GM13976 (cell line): ENCODE measurements at regions not wholly inside any gene's neighbourhood (a gene's known extent, or its start where the extent isn't known, plus 50 kb on each side); places are given as distances from the start of the nearest gene placed in this dataset.

Source experiments
- DNase-seq: peaks from one replicate; pipeline ENCODE4 v3.0.0; 2012; ENCODE audit warnings: low spot score
- in situ Hi-C: fragments of 300-500 bp; cut with MboI; formaldehyde crosslinking; loops from one replicate; pipeline ENCODE4 v1.12.0; 2022; ENCODE audit warnings: low sequenced_read_pairs, mixed read lengths, inconsistent platforms; ENCODE audit not compliant: unreplicated experiment
- TF ChIP-seq, protein P1 (sequence below): IDR thresholded peaks from 2 replicates; pipeline ENCODE4 v1.5.1; 2012; ENCODE audit warnings: borderline replicate concordance, mild to moderate bottlenecking; ENCODE audit not compliant: insufficient read depth; ENCODE audit errors: extremely low read depth, missing control alignments, control extremely low read depth

GRCh38 chr17:33981711-33982601 lies 273.1 kb upstream of the CCL2 start:
- in situ Hi-C loops = no loop called here
- TF ChIP-seq, protein P1, sequence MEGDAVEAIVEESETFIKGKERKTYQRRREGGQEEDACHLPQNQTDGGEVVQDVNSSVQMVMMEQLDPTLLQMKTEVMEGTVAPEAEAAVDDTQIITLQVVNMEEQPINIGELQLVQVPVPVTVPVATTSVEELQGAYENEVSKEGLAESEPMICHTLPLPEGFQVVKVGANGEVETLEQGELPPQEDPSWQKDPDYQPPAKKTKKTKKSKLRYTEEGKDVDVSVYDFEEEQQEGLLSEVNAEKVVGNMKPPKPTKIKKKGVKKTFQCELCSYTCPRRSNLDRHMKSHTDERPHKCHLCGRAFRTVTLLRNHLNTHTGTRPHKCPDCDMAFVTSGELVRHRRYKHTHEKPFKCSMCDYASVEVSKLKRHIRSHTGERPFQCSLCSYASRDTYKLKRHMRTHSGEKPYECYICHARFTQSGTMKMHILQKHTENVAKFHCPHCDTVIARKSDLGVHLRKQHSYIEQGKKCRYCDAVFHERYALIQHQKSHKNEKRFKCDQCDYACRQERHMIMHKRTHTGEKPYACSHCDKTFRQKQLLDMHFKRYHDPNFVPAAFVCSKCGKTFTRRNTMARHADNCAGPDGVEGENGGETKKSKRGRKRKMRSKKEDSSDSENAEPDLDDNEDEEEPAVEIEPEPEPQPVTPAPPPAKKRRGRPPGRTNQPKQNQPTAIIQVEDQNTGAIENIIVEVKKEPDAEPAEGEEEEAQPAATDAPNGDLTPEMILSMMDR = no peak
- no peak for DNase-seq

- in situ Hi-C loops = no loop called here
- DNase-seq = no peak
- TF ChIP-seq, protein P1 = no peak
These were observed 272.2 kb upstream of the CCL2 start for GRCh38 chr17:33982909-33983308.

DNA sequence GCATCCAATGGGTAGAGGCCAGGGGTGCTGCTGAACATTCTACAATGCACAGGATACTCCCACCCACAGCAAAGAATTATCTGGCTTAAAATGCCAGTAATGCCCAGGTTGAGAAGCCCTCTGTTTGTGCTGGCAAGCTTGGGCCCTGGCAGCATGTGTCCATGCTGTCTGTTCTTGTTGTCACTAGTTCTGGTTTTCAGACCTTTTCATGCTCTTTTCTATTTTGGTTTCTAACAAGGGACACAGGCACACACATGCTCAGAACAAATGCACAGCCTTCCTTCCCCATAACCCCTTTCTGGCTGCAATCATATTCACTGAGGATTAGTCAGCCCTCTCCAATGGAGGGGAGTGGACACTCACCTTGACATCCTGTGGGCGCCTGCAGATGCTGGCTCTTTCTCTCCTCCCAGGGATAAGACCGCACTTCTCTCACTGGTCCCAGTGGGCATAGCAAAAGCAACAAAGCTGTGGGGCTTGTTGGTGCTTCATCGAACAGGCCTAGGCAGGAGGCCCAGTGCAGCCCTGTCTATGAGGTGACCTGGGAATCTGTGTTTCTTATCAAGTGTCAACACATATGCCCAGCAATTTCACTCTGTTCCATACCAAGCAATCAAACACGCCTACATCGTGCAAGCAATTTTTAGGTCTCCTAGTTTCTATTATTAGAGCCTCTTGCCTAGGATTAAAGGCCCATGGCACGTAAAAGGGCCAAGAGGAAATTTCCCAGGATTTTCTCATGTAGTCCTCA lies 271.1 kb upstream of the CCL2 start:
- TF ChIP-seq, protein P1 = no peak
- in situ Hi-C loops = no loop called here
- DNase-seq = no peak

- TF ChIP-seq, protein P1 = no peak
- in situ Hi-C loops = no loop called here
- DNase-seq = no peak
These were observed 269.0 kb upstream of the CCL2 start for GRCh38 chr17:33986088-33986487.

GRCh38 chr17:33986566-33986965 lies 268.5 kb upstream of the CCL2 start:
- DNase-seq = no peak
- TF ChIP-seq, protein P1 = no peak
- in situ Hi-C loops = no loop called here

GRCh38 chr17:33987162-33987561 lies 267.9 kb upstream of the CCL2 start:
- TF ChIP-seq, protein P1 = no peak
- in situ Hi-C loops = no loop called here
- DNase-seq = no peak
